Lung (tissue), 11 donors: ENCODE measurements at regions not wholly inside any gene's neighbourhood (a gene's known extent, or its start where the extent isn't known, plus 50 kb on each side); places are given as distances from the start of the nearest gene placed in this dataset.

Experiments
- ATAC-seq: fragments of 200-7000 bp; cut with Tn5 transposase; one replicate; pipeline ENCODE4 v1.9.1; 2020; ENCODE audit warnings: moderate number of reproducible peaks; ENCODE audit not compliant: insufficient read depth, low FRiP score
- DNase-seq, 3 donors: peaks; one replicate each; pipeline ENCODE4 v3.0.0-alpha.2; 2013 to 2017
- H3K27ac ChIP-seq, 2 donors: one replicate each; pipeline ENCODE4 v1.5.1; 2013; ENCODE audit warnings: mild to moderate bottlenecking in 2 of 2, moderate library complexity in 2 of 2, control low read depth in 1 of 2, inconsistent platforms in 1 of 2, low read depth in 1 of 2, low read length in 1 of 2
- H3K27me3 ChIP-seq, 3 donors: one replicate each; pipeline ENCODE4 v1.5.1; 2013; ENCODE audit warnings: low read length in 2 of 3; ENCODE audit not compliant: control insufficient read depth in 3 of 3, insufficient read depth in 3 of 3
- H3K36me3 ChIP-seq, 4 donors: one replicate each; pipeline ENCODE4 v1.5.1; 2013; ENCODE audit warnings: low read length in 4 of 4, mild to moderate bottlenecking in 1 of 4, moderate library complexity in 1 of 4; ENCODE audit not compliant: control insufficient read depth in 4 of 4, insufficient read depth in 4 of 4
- H3K4me1 ChIP-seq, 5 donors: one replicate each; pipeline ENCODE4 v1.5.1; 2013; ENCODE audit warnings: low read length in 5 of 5, mild to moderate bottlenecking in 2 of 5, moderate library complexity in 1 of 5; ENCODE audit not compliant: control insufficient read depth in 5 of 5, insufficient read depth in 5 of 5
- H3K4me3 ChIP-seq: one replicate; pipeline ENCODE4 v1.5.1; 2013; ENCODE audit warnings: mild to moderate bottlenecking, control low read depth, moderate library complexity
- H3K9ac ChIP-seq, 2 donors: one replicate each; pipeline ENCODE4 v1.5.1; 2013; ENCODE audit warnings: low read length in 2 of 2, control low read depth in 1 of 2; ENCODE audit not compliant: insufficient read depth in 1 of 2
- H3K9me3 ChIP-seq, 4 donors: one replicate each; pipeline ENCODE4 v1.5.1; 2013; ENCODE audit warnings: low read length in 3 of 4, mild to moderate bottlenecking in 1 of 4, moderate library complexity in 1 of 4; ENCODE audit not compliant: control insufficient read depth in 4 of 4, insufficient read depth in 3 of 4
- CTCF ChIP-seq: IDR thresholded peaks from 2 replicates; pipeline ENCODE4 v1.5.1; 2012; ENCODE audit warnings: mild to moderate bottlenecking; ENCODE audit errors: control extremely low read depth, extremely low read depth
- WGBS, 2 donors: extraction: QIAGEN DNeasy Blood & Tissue Kit; methylation state at CpG; one replicate each; pipeline ENCODE4 v1.1.7; 2013; 5-methylcytosine and 5-hydroxymethylcytosine counted together
- donor health status: control.
- donor health status: control.
- donor health status: Bipolar disorder and iron deficiency.
- donor health status: healthy.
- donor health status: DM: yes; HTN: yes; CAD: no.

- no peak for ATAC-seq
- H3K27ac ChIP-seq = no peak overlapping the region
- no peaks in the 10 kb centered on the region for H3K4me1 ChIP-seq
- H3K4me3 ChIP-seq = no peak overlapping the region
- H3K9me3 ChIP-seq = no peaks in the 10 kb centered on the region
- WGBS, 2 donors = 60 to 75% methylated on average over 8 of the region's 8 CpGs
- peak; percentile 76 to 95 (median 84) for DNase-seq
- TF ChIP-seq CTCF = no peak
- H3K9ac ChIP-seq = no peak overlapping the region
- H3K36me3 ChIP-seq = no peaks in the 10 kb centered on the region
- H3K27me3 ChIP-seq = no peaks in the 10 kb centered on the region
Observed at GRCh38 chr5:162485666-162486292, 418.2 kb downstream of the GABRG2 start.

DNA sequence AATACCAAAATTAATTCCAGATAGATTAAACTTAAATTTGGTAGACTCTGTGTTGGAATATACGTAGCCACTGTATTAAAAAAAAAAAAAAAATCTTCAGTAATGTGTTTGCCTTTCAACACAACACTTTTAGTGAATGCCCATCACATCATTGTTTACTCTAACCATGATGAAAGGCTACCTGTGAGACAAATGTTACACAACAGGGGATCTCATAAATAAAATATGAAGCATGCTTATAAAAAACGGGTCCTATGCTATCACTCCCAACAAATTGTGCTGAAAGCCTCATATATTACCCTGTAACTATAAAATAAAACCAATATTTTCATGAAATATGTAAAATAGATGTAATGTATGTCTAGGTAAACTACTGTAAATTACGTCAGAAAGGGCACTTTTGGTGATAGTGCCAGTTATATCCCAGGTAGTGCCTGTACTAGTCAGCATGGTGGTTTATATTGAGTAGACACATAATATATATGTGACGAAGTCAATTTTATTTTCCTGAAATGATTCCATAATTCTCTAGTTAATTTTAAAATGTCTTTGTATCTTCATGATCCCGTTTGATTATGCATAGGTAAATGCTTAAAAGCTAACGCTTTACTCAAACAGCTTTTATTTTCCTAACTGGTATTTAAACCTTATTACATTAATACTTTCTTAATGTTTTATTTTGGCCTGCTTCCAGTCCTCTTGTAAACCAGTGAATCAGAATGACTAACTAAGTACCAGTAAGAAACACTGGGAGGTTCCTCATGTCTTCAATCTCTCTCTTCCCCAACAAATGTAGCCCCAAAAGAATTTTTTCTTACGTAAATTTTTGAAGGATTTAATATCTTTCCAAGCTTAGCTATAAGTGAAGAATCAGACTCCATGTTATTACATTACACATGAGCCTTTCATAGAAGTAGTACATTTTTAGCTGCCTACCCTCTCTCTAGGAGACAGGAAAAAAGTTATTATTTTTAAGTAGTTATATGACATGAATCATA, 420.3 kb downstream of the GABRG2 start:
- 65 to 80% methylated on average over 7 of the region's 7 CpGs for WGBS, 2 donors
- DNase-seq (no peak), ATAC-seq (no peak)
- H3K9me3 ChIP-seq = no peaks in the 10 kb centered on the region
- no peak for TF ChIP-seq CTCF
- no peak overlapping the region for H3K27ac ChIP-seq
- H3K27me3 ChIP-seq = no peaks in the 10 kb centered on the region
- no peak overlapping the region for H3K4me3 ChIP-seq
- no peaks in the 10 kb centered on the region for H3K4me1 ChIP-seq
- H3K36me3 ChIP-seq = no peaks in the 10 kb centered on the region
- no peak overlapping the region for H3K9ac ChIP-seq

DNA sequence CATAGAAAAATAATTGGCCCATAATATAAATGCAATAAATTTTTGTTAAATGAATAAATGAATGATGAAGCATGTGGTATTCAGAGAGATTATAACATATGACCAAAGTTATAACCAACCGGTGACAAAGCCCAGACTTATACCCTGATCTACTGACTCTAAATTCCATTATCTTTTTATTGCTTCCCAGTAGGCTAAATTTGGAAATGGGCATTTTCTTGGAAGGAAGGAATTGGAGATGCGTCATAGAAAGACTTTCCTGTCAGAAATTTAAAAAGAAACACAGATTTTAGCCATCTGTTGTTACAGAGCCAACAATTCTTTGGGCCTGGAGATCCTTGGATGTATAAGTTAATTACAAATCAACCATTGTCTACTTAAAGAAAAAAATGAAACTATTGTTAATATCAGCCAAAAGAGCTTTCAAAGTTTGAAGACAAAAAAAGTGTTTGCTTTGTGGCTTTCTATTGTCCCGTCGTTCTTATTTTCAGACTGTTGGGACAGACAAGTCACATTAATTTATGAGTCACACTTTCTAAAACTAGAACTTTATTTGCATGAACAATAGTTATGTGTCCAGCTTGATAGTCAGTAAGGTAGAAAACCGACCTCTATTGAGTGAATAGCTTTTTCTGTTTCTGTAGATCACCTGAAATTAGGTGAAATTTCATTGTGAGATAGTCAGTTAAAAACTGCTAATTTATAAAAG, 428.7 kb downstream of the GABRG2 start:
- TF ChIP-seq CTCF = no peak
- Histone ChIP-seq H3K36me3 (no peaks in the 10 kb centered on the region), H3K9me3 (no peaks in the 10 kb centered on the region), H3K4me1 (no peaks in the 10 kb centered on the region), H3K4me3 (no peak overlapping the region), H3K27me3 (no peaks in the 10 kb centered on the region), H3K9ac (no peak overlapping the region), H3K27ac (no peak overlapping the region)
- DNase-seq (no peak), ATAC-seq (no peak)
- 66 to 71% methylated on average over 5 of the region's 5 CpGs for WGBS, 2 donors
